ENCODE measurements at regions not wholly inside any gene's neighbourhood (a gene's known extent, or its start where the extent isn't known, plus 50 kb on each side); places are given as distances from the start of the nearest gene placed in this dataset.

- H3K36me3 ChIP-seq = no peaks in the 10 kb centered on the region
- 58 to 74% methylated on average over 8 of the region's 8 CpGs for WGBS, 2 donors
- H3K4me3 ChIP-seq = no peak overlapping the region
- peaks cover 0 to 30% (median 8%) of the 10 kb centered on the region in 3 donors for H3K27me3 ChIP-seq
- TF ChIP-seq CTCF (IDR thresholded peaks at IDR 0.05) (no peak), EP300 (IDR thresholded peaks at IDR 0.05) (no peak), POLR2A (IDR thresholded peaks at IDR 0.05) (no peak), POLR2AphosphoS5 (IDR thresholded peaks at IDR 0.05) (no peak)
- H3K4me1 ChIP-seq = no peaks in the 10 kb centered on the region
- H3K9me3 ChIP-seq = no peaks in the 10 kb centered on the region
- DNase-seq = no peak
- no peak overlapping the region for H3K27ac ChIP-seq
- intact Hi-C loops (cut with DNase I) = no loop called here
Measured at GRCh38 chr11:135031205-135031989, 619.4 kb upstream of the B3GAT1 start.

GRCh38 chr11:135027461-135027860 is 615.4 kb upstream of the B3GAT1 start:
- no peak for DNase-seq
- no peaks in the 10 kb centered on the region for H3K4me1 ChIP-seq
- H3K9me3 ChIP-seq = no peaks in the 10 kb centered on the region
- WGBS, 2 donors = 26 to 37% methylated on average over 5 of the region's 5 CpGs
- no peak overlapping the region for H3K27ac ChIP-seq
- H3K4me3 ChIP-seq = no peak overlapping the region
- TF ChIP-seq CTCF (IDR thresholded peaks at IDR 0.05) = no peak
- no peak for TF ChIP-seq EP300 (IDR thresholded peaks at IDR 0.05)
- TF ChIP-seq POLR2AphosphoS5 (IDR thresholded peaks at IDR 0.05) = no peak
- no peak for TF ChIP-seq POLR2A (IDR thresholded peaks at IDR 0.05)
- intact Hi-C loops (cut with DNase I) = no loop called here
- H3K27me3 ChIP-seq = peaks cover 0 to 15% (median 0%) of the 10 kb centered on the region in 3 donors
- H3K36me3 ChIP-seq = no peaks in the 10 kb centered on the region

- no peaks in the 10 kb centered on the region for H3K4me1 ChIP-seq
- no peak for DNase-seq
- H3K27me3 ChIP-seq = no peaks in the 10 kb centered on the region
- no peak overlapping the region for H3K27ac ChIP-seq
- intact Hi-C loops (cut with DNase I) = no loop called here
- 82 to 83% methylated on average over 2 of the region's 2 CpGs for WGBS, 2 donors
- no peaks in the 10 kb centered on the region for H3K9me3 ChIP-seq
- TF ChIP-seq POLR2AphosphoS5 (IDR thresholded peaks at IDR 0.05) (no peak), CTCF (IDR thresholded peaks at IDR 0.05) (no peak), EP300 (IDR thresholded peaks at IDR 0.05) (no peak), POLR2A (IDR thresholded peaks at IDR 0.05) (no peak)
- H3K36me3 ChIP-seq = no peaks in the 10 kb centered on the region
- no peak overlapping the region for H3K4me3 ChIP-seq
Measured at GRCh38 chr11:135023499-135023898, 611.5 kb upstream of the B3GAT1 start.

- Histone ChIP-seq H3K27ac (no peak overlapping the region), H3K4me3 (no peak overlapping the region), H3K4me1 (no peaks in the 10 kb centered on the region), H3K36me3 (no peaks in the 10 kb centered on the region), H3K27me3 (no peaks in the 10 kb centered on the region), H3K9me3 (no peaks in the 10 kb centered on the region)
- 70 to 76% methylated on average over 4 of the region's 4 CpGs for WGBS, 2 donors
- no peak for DNase-seq
- no peak for TF ChIP-seq CTCF (IDR thresholded peaks at IDR 0.05)
- TF ChIP-seq POLR2A (IDR thresholded peaks at IDR 0.05) = no peak
- TF ChIP-seq POLR2AphosphoS5 (IDR thresholded peaks at IDR 0.05) = no peak
- no peak for TF ChIP-seq EP300 (IDR thresholded peaks at IDR 0.05)
- intact Hi-C loops (cut with DNase I) = no loop called here
Measured at GRCh38 chr11:135022454-135022853, 610.4 kb upstream of the B3GAT1 start.

- no peak for DNase-seq
- no peak overlapping the region for H3K27ac ChIP-seq
- no peak for TF ChIP-seq POLR2A (IDR thresholded peaks at IDR 0.05)
- no peak for TF ChIP-seq EP300 (IDR thresholded peaks at IDR 0.05)
- TF ChIP-seq CTCF (IDR thresholded peaks at IDR 0.05) = no peak
- no peak for TF ChIP-seq POLR2AphosphoS5 (IDR thresholded peaks at IDR 0.05)
Measured at GRCh38 chr11:135019899-135020298, 607.9 kb upstream of the B3GAT1 start.

More at GRCh38 chr11:135019899-135020298, 607.9 kb upstream of the B3GAT1 start:
- no peaks in the 10 kb centered on the region for H3K9me3 ChIP-seq
- no peak overlapping the region for H3K4me3 ChIP-seq
- 65 to 83% methylated on average over 4 of the region's 4 CpGs for WGBS, 2 donors
- intact Hi-C loops (cut with DNase I) = no loop called here
- H3K4me1 ChIP-seq = no peaks in the 10 kb centered on the region
- H3K27me3 ChIP-seq = no peaks in the 10 kb centered on the region
- H3K36me3 ChIP-seq = no peaks in the 10 kb centered on the region

All from sigmoid colon (tissue), 6 donors.